Coronary artery (tissue), 2 donors: ENCODE measurements at regions not wholly inside any gene's neighbourhood (a gene's known extent, or its start where the extent isn't known, plus 50 kb on each side); places are given as distances from the start of the nearest gene placed in this dataset.

Source experiments
- DNase-seq: peaks from one replicate; pipeline ENCODE4 v3.0.0-alpha.2; 2017; ENCODE audit warnings: low spot score
- H3K27ac ChIP-seq, 2 donors: fragments of 200-600 bp; sonication (generic); one replicate each; pipeline ENCODE4 v1.5.1; 2016 to 2019
- H3K4me3 ChIP-seq: fragments of 200-600 bp; sonication (generic); 2 replicates; pipeline ENCODE4 v1.5.1; 2016; ENCODE audit warnings: mild to moderate bottlenecking, moderate library complexity
- TF ChIP-seq, protein P1 (sequence below): fragments of 200-600 bp; sonication (generic); IDR thresholded peaks from one replicate; pipeline ENCODE4 v1.5.1; 2019; ENCODE audit warnings: antibody characterized with exemption

DNA sequence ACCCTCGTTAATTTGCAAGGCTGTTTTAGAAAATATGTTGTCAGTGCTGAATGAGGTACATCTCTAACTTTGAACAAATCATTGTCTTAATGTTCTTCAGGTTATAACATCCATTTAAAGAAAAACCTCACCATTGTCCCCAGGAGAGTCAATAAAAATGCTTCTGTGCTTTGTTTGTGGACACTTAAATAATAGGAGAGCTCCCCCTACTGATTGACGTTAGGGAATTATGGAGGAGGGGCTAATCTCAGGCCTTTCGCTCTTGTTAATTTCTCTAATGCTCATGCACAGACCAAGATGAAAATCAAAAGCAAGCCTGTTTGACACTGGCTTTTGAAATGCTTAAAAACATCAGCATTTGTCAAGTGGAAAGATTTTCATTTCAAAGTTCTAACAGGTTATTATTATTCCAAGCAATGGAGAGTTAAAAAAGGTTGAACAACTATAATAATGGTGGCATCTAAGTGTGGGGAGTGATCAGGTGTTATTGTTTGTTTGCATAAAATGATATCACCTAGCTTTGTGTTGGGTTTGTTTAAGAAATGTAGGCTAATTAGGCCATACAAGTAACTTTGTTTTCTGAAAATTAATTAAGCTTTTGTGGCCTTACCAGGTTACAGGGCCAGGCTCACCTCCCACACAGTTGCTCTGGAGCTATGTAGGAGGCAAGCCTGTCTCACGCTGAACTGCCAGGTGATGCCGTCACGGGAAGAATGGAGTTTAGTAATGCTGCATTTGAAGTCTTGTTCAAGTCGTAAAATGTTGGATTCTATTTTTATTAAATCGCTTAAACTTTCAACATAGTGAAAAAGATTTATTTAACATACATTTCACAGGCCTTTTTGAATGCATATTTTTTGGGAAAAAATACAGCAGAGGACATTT, 51.7 kb upstream of the SMIM21 start:
- TF ChIP-seq, protein P1, sequence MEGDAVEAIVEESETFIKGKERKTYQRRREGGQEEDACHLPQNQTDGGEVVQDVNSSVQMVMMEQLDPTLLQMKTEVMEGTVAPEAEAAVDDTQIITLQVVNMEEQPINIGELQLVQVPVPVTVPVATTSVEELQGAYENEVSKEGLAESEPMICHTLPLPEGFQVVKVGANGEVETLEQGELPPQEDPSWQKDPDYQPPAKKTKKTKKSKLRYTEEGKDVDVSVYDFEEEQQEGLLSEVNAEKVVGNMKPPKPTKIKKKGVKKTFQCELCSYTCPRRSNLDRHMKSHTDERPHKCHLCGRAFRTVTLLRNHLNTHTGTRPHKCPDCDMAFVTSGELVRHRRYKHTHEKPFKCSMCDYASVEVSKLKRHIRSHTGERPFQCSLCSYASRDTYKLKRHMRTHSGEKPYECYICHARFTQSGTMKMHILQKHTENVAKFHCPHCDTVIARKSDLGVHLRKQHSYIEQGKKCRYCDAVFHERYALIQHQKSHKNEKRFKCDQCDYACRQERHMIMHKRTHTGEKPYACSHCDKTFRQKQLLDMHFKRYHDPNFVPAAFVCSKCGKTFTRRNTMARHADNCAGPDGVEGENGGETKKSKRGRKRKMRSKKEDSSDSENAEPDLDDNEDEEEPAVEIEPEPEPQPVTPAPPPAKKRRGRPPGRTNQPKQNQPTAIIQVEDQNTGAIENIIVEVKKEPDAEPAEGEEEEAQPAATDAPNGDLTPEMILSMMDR = peak; percentile 43
- Histone ChIP-seq H3K4me3 (no peak overlapping the region), H3K27ac (no peak overlapping the region)
- DNase-seq = no peak

DNA sequence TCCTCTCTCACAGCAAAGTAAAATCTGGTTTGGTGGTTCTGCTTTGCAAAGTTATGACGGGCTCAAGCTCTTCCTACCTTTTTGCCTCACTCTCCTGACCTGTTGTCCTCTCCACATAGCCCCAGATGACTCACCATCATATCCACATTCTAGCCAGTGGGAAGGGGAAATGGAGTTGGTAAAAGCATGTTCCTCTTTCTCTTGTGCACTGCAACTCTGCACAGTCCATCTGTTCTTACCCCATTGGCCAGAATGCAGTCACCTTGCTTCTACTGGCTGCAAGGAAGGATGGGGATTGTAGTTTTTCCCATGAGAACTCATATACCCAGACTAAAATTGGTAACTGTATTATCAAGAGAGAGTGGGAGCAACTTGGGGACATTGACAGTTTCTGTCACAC, 50.4 kb upstream of the SMIM21 start:
- Histone ChIP-seq H3K27ac (no peak overlapping the region), H3K4me3 (no peak overlapping the region)
- TF ChIP-seq, protein P1 = no peak
- DNase-seq = no peak
